HG03064 (cell line): ENCODE measurements at regions not wholly inside any gene's neighbourhood (a gene's known extent, or its start where the extent isn't known, plus 50 kb on each side); places are given as distances from the start of the nearest gene placed in this dataset.
A peak's percentile ranks its signal among the peaks of the same experiment; 100 is the strongest.
"Not testable (repeated sequence)": the region's sequence is repeated elsewhere in the genome, so short reads cannot be mapped to it uniquely, and the experiment has no call there.

Experiments
- ATAC-seq: cut with Tn5 transposase; IDR thresholded peaks from one replicate; pipeline ENCODE4 v1.9.1; 2021; ENCODE audit warnings: low read depth; ENCODE audit not compliant: unreplicated experiment

GRCh38 chr2:111549174-111549573 is 334.8 kb downstream of the ANAPC1 start:
- not testable (repeated sequence) for ATAC-seq

GRCh38 chr2:111551428-111551827 is 332.6 kb downstream of the ANAPC1 start:
- not testable (repeated sequence) for ATAC-seq

GRCh38 chr2:111552625-111553024 is 331.4 kb downstream of the ANAPC1 start:
- not testable (repeated sequence) for ATAC-seq

GRCh38 chr2:111559301-111559700 is 324.7 kb downstream of the ANAPC1 start:
- not testable (repeated sequence) for ATAC-seq

GRCh38 chr2:111559814-111560213 is 324.2 kb downstream of the ANAPC1 start:
- ATAC-seq, result not testable (repeated sequence)

GRCh38 chr2:111566068-111566467 is 317.9 kb downstream of the ANAPC1 start:
- ATAC-seq, result not testable (repeated sequence)

GRCh38 chr2:111567233-111567632 is 316.8 kb downstream of the ANAPC1 start:
- not testable (repeated sequence) for ATAC-seq

GRCh38 chr2:111569356-111570199 is 314.4 kb downstream of the ANAPC1 start:
- not testable (repeated sequence) for ATAC-seq

GRCh38 chr2:111570300-111571114 is 313.5 kb downstream of the ANAPC1 start:
- peak; percentile 73 for ATAC-seq

- ATAC-seq, result not testable (repeated sequence)
Observed at GRCh38 chr2:111574803-111575202, 309.2 kb downstream of the ANAPC1 start.

- ATAC-seq, result not testable (repeated sequence)
Observed at GRCh38 chr2:111577154-111577885, 306.7 kb downstream of the ANAPC1 start.

GRCh38 chr2:111579500-111580134 is 304.4 kb downstream of the ANAPC1 start:
- ATAC-seq, result not testable (repeated sequence)

- ATAC-seq, result not testable (repeated sequence)
Observed at GRCh38 chr2:111580616-111581015, 303.4 kb downstream of the ANAPC1 start.

GRCh38 chr2:111582090-111582489 is 301.9 kb downstream of the ANAPC1 start:
- not testable (repeated sequence) for ATAC-seq

- not testable (repeated sequence) for ATAC-seq
Observed at GRCh38 chr2:111583480-111583879, 300.5 kb downstream of the ANAPC1 start.

GRCh38 chr2:111584540-111584939 is 299.5 kb downstream of the ANAPC1 start:
- ATAC-seq, result not testable (repeated sequence)

GRCh38 chr2:111584950-111585349 is 299.0 kb downstream of the ANAPC1 start:
- ATAC-seq, result not testable (repeated sequence)

GRCh38 chr2:111586014-111586413 is 298.0 kb downstream of the ANAPC1 start:
- ATAC-seq, result not testable (repeated sequence)

GRCh38 chr2:111595072-111595471 is 288.9 kb downstream of the ANAPC1 start:
- ATAC-seq, result not testable (repeated sequence)
